Fibroblast of villous mesenchyme (primary cell): ENCODE measurements at regions not wholly inside any gene's neighbourhood (a gene's known extent, or its start where the extent isn't known, plus 50 kb on each side); places are given as distances from the start of the nearest gene placed in this dataset.
"Not testable (repeated sequence)": the region's sequence is repeated elsewhere in the genome, so short reads cannot be mapped to it uniquely, and the experiment has no call there.

Source experiments
- DNase-seq: peaks from one replicate; pipeline ENCODE4 v3.0.0-alpha.2; 2010; ENCODE audit warnings: low read depth
- H3K4me3 ChIP-seq: 2 replicates; pipeline ENCODE4 v1.5.1; 2011; ENCODE audit warnings: low read depth, mild to moderate bottlenecking, low read length
- CTCF ChIP-seq: IDR thresholded peaks from 2 replicates; pipeline ENCODE4 v1.5.1; 2012; ENCODE audit warnings: low read depth, mild to moderate bottlenecking, low read length; ENCODE audit not compliant: insufficient read depth

GRCh38 chr4:72744103-72744725, 175.2 kb upstream of the ADAMTS3 start:
- DNase-seq: no peak
- no peak overlapping the region for H3K4me3 ChIP-seq
- no peak for TF ChIP-seq CTCF

- no peak overlapping the region for H3K4me3 ChIP-seq
- no peak for TF ChIP-seq CTCF
- DNase-seq: no peak
Observed at GRCh38 chr4:72743078-72743477, 174.1 kb upstream of the ADAMTS3 start.

GRCh38 chr4:72715299-72715698, 146.3 kb upstream of the ADAMTS3 start:
- no peak overlapping the region for H3K4me3 ChIP-seq
- no peak for TF ChIP-seq CTCF
- DNase-seq: no peak

- no peak overlapping the region for H3K4me3 ChIP-seq
- no peak for DNase-seq
- no peak for TF ChIP-seq CTCF
Observed at GRCh38 chr4:72714482-72715279, 145.7 kb upstream of the ADAMTS3 start.

GRCh38 chr4:72712997-72713396, 144.0 kb upstream of the ADAMTS3 start:
- H3K4me3 ChIP-seq: no peak overlapping the region
- DNase-seq: no peak
- TF ChIP-seq CTCF: no peak

- no peak overlapping the region for H3K4me3 ChIP-seq
- DNase-seq: no peak
- no peak for TF ChIP-seq CTCF
Observed at GRCh38 chr4:72709475-72709874, 140.5 kb upstream of the ADAMTS3 start.

- no peak overlapping the region for H3K4me3 ChIP-seq
- DNase-seq: no peak
- TF ChIP-seq CTCF: no peak
Observed at GRCh38 chr4:72706684-72707083, 137.7 kb upstream of the ADAMTS3 start.

- not testable (repeated sequence) for DNase-seq, H3K4me3 ChIP-seq
Observed at GRCh38 chr4:72704925-72705640, 136.1 kb upstream of the ADAMTS3 start.
